ENCODE measurements at regions not wholly inside any gene's neighbourhood (a gene's known extent, or its start where the extent isn't known, plus 50 kb on each side); places are given as distances from the start of the nearest gene placed in this dataset.

- no peak overlapping the region for H3K27ac Mint-ChIP-seq
- DNase-seq (no peak), ATAC-seq (no peak)
- H3K36me3 Mint-ChIP-seq (ENCODE audit: low read depth), result peaks cover 5% of the 10 kb centered on the region
- H3K27me3 Mint-ChIP-seq, result peaks cover 67% of the 10 kb centered on the region
- H3K9me3 ChIP-seq (ENCODE audit: control insufficient read depth, low read length, poor library complexity, severe bottlenecking), result no peaks in the 10 kb centered on the region
- no peak overlapping the region for H3K4me3 Mint-ChIP-seq
- H3K4me1 Mint-ChIP-seq, result no peaks in the 10 kb centered on the region
Measured at GRCh38 chr3:15151166-15151565, 52.2 kb upstream of the RBSN start.

- no peak for DNase-seq
- Mint-ChIP-seq H3K27me3 (peaks cover 63% of the 10 kb centered on the region), H3K4me1 (no peaks in the 10 kb centered on the region), H3K4me3 (no peak overlapping the region), H3K27ac (no peak overlapping the region), H3K36me3 (ENCODE audit: low read depth) (peaks cover 5% of the 10 kb centered on the region)
- H3K9me3 ChIP-seq (ENCODE audit: control insufficient read depth, low read length, poor library complexity, severe bottlenecking), result no peaks in the 10 kb centered on the region
- no peak for ATAC-seq
Measured at GRCh38 chr3:15152184-15152583, 53.2 kb upstream of the RBSN start.

- H3K4me3 Mint-ChIP-seq, result no peak overlapping the region
- H3K4me1 Mint-ChIP-seq, result no peaks in the 10 kb centered on the region
- ATAC-seq, result no peak
- H3K27me3 Mint-ChIP-seq, result peaks cover 56% of the 10 kb centered on the region
- peaks cover 5% of the 10 kb centered on the region for H3K36me3 Mint-ChIP-seq (ENCODE audit: low read depth)
- H3K27ac Mint-ChIP-seq, result no peak overlapping the region
- no peaks in the 10 kb centered on the region for H3K9me3 ChIP-seq (ENCODE audit: control insufficient read depth, low read length, poor library complexity, severe bottlenecking)
- DNase-seq, result no peak
Measured at GRCh38 chr3:15153103-15153502, 52.9 kb upstream of the CAPN7 start.

GRCh38 chr3:15154326-15154725 lies 51.7 kb upstream of the CAPN7 start:
- Mint-ChIP-seq H3K27me3 (peaks cover 56% of the 10 kb centered on the region), H3K4me3 (no peak overlapping the region), H3K36me3 (ENCODE audit: low read depth) (peaks cover 5% of the 10 kb centered on the region), H3K4me1 (no peaks in the 10 kb centered on the region), H3K27ac (no peak overlapping the region)
- ATAC-seq, result no peak
- DNase-seq, result no peak
- H3K9me3 ChIP-seq (ENCODE audit: control insufficient read depth, low read length, poor library complexity, severe bottlenecking), result no peaks in the 10 kb centered on the region

GRCh38 chr3:15155840-15156360 lies 50.1 kb upstream of the CAPN7 start:
- no peak overlapping the region for H3K27ac Mint-ChIP-seq
- H3K36me3 Mint-ChIP-seq (ENCODE audit: low read depth), result peaks cover 5% of the 10 kb centered on the region
- peaks cover 50% of the 10 kb centered on the region for H3K27me3 Mint-ChIP-seq
- DNase-seq (no peak), ATAC-seq (no peak)
- H3K9me3 ChIP-seq (ENCODE audit: control insufficient read depth, low read length, poor library complexity, severe bottlenecking), result no peaks in the 10 kb centered on the region
- H3K4me3 Mint-ChIP-seq, result no peak overlapping the region
- no peaks in the 10 kb centered on the region for H3K4me1 Mint-ChIP-seq

Data from T-helper 17 cell (primary cell).